ENCODE measurements at regions not wholly inside any gene's neighbourhood (a gene's known extent, or its start where the extent isn't known, plus 50 kb on each side); places are given as distances from the start of the nearest gene placed in this dataset.
"Not testable (repeated sequence)": the region's sequence is repeated elsewhere in the genome, so short reads cannot be mapped to it uniquely, and the experiment has no call there.

DNA sequence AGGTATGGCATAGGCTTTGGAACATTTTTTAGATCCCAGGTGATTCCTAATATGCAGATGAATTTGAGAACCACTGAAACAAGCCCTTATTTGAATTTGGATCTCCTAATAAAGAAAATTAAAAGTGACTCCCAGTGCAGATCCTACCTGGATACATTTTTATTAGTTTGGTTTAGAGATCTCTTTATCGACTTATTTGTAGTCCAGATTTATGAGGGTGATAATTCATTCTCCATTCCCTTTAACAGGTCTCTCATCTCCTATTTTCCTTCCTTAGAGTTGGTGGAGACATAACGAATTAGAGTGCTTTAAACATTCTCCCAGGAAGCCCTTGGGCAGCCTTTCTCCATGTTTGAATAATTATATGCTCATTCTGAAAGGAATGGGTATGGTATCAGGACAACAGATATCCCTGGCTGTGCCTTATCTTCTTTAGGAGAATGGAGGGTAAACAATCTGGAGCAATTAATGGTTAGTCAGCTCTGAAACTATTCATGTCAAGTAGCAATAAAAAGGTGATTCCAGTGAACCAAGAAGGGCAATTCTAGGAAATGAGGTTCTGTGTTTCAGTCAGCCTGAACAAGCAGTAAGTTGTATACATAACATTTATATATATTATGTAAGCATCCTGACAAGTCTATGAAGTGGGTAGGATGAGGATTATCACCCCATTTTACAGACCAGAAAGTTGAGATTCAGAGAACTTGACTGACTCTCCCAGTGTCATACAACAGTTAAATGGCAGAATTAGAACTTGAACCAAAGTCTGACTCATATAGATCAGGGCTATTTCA is 53.9 kb upstream of the RCE1 start:
- peaks cover 0 to 3% (median 0%) of the 10 kb centered on the region in 3 donors for H3K36me3 Mint-ChIP-seq
- POLR2A ChIA-PET, result no interaction called here
- H3K27me3 Mint-ChIP-seq, result no peaks in the 10 kb centered on the region
- no peak overlapping the region for H3K4me3 Mint-ChIP-seq
- H3K27ac Mint-ChIP-seq, result no peak overlapping the region
- ATAC-seq (no peak), DNase-seq (no peak)
- no peaks in the 10 kb centered on the region for H3K9me3 Mint-ChIP-seq
- H3K4me1 Mint-ChIP-seq, result peaks cover 0 to 12% (median 0%) of the 10 kb centered on the region in 4 donors

DNA sequence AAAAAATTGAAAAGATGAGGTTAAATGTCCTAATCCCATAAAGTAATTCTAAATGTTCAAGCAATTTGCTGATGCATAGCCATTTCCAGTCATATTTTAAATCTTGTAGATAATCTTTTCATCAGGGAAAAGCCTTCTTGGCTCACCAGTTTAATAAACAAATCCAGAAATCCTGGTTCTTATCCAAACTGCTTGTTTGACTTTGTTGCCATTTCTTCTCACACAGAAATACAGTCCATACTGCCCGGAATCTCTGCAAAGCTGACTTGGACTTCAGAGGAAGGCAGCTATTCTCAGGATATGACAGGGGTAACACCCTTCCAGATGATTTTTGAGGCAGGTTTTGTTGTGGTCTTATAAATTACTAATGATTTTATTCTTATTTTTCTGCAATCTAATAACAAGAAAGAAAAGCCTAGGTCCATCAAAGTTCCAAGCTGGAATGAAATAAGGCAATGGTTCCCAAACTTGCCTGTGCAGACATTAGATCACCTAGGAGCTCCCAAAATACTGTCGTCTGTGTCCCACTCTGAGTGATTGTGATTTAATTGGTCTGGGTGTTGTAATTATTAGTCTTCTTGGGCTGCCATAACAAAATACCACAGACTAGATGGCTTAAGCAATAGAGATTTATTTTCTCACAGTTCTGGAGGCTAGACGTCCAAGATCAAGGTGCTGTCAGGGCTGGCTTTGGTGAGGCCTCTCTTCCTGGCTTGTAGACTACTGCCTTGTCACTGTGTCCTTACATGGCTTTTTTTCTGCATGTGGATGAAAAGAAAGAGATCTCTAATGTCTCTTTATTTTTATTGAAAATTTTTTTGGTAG is 55.1 kb upstream of the RCE1 start:
- POLR2A ChIA-PET, result interaction anchor here (0.6 kb wide), 1 partner anchor 237 kb away, joined by 3 read pairs; no protein-coding TSS in a partner anchor
- DNase-seq (no peak), ATAC-seq (no peak)
- Mint-ChIP-seq H3K4me1 (peaks cover 0 to 12% (median 0%) of the 10 kb centered on the region in 4 donors), H3K4me3 (no peak overlapping the region), H3K27me3 (no peaks in the 10 kb centered on the region), H3K27ac (no peak overlapping the region), H3K36me3 (peaks cover 0 to 3% (median 0%) of the 10 kb centered on the region in 3 donors), H3K9me3 (no peaks in the 10 kb centered on the region)

DNA sequence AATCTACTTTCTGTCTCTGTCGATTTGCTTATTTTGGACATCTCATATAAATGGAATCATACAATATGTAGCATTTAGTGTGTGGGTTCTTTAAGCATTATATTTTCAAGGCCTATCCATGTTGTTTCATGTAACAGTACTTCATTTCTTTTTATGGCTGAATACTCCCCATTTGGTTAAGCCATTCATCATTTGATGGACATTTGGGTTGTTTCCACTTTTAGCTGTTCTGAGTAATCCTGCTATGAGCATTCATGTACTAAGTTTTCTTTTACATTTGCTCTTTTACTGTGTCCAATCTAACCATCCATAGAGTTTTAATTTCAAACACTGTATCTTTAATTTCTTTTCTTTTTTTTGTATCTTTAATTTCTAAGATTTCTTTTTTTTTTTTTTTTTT is 55.6 kb upstream of the SPTBN2 start:
- H3K4me3 Mint-ChIP-seq, result no peak overlapping the region
- no peaks in the 10 kb centered on the region for H3K27me3 Mint-ChIP-seq
- no peak for ATAC-seq
- H3K9me3 Mint-ChIP-seq, result no peaks in the 10 kb centered on the region
- H3K36me3 Mint-ChIP-seq, result peaks cover 0 to 4% (median 0%) of the 10 kb centered on the region in 3 donors
- no peak for DNase-seq
- POLR2A ChIA-PET, result no interaction called here
- no peaks in the 10 kb centered on the region for H3K4me1 Mint-ChIP-seq
- H3K27ac Mint-ChIP-seq, result no peak overlapping the region

DNA sequence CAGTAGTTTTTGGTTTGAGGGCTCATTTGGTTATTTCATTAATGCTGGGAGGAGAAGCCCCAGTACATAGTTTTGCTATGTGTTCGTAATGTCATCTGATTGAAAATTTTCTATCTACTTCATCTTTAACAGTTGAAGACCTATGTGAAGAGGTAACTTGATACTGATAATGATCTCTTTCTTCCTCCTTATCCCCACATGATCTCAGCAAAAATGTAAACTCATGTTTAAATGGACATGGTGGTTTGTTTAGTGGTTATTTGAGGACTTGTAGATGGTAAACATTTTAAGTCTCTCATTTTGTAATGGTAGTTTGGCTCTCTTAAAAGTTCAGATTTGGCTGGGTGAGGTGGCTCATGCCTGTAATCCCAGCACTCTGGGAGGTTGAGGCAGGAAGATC is 53.7 kb upstream of the SPTBN2 start:
- no peaks in the 10 kb centered on the region for H3K4me1 Mint-ChIP-seq
- no peaks in the 10 kb centered on the region for H3K9me3 Mint-ChIP-seq
- H3K36me3 Mint-ChIP-seq, result peaks cover 0 to 2% (median 0%) of the 10 kb centered on the region in 3 donors
- ATAC-seq (no peak), DNase-seq (no peak)
- H3K27ac Mint-ChIP-seq, result no peak overlapping the region
- no peaks in the 10 kb centered on the region for H3K27me3 Mint-ChIP-seq
- H3K4me3 Mint-ChIP-seq, result no peak overlapping the region
- POLR2A ChIA-PET, result interaction anchor here (0.7 kb wide), 1 partner anchor 287 kb away, joined by 3 read pairs; no protein-coding TSS in a partner anchor

DNA sequence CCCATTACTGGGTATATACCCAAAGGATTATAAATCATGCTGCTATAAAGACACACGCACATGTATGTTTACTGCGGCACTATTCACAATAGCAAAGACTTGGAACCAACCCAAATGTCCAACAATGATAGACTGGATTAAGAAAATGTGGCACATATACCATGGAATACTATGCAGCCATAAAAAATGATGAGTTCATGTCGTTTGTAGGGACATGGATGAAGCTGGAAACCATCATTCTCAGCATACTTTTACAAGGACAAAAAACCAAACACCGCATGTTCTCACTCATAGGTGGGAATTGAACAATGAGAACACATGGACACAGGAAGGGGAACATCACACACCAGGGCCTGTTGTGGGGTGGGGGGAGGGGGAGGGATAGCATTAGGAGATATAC is 50.6 kb upstream of the SPTBN2 start:
- H3K36me3 Mint-ChIP-seq, POLR2A ChIA-PET, H3K27me3 Mint-ChIP-seq, H3K4me1 Mint-ChIP-seq, DNase-seq, H3K9me3 Mint-ChIP-seq, H3K4me3 Mint-ChIP-seq, ATAC-seq, H3K27ac Mint-ChIP-seq: not testable (repeated sequence)
